Lung (tissue), 11 donors: ENCODE measurements at regions not wholly inside any gene's neighbourhood (a gene's known extent, or its start where the extent isn't known, plus 50 kb on each side); places are given as distances from the start of the nearest gene placed in this dataset.

Source experiments
- ATAC-seq: fragments of 200-7000 bp; cut with Tn5 transposase; one replicate; pipeline ENCODE4 v1.9.1; 2020; ENCODE audit warnings: moderate number of reproducible peaks; ENCODE audit not compliant: insufficient read depth, low FRiP score
- DNase-seq, 3 donors: peaks; one replicate each; pipeline ENCODE4 v3.0.0-alpha.2; 2013 to 2017
- H3K27ac ChIP-seq, 2 donors: one replicate each; pipeline ENCODE4 v1.5.1; 2013; ENCODE audit warnings: mild to moderate bottlenecking in 2 of 2, moderate library complexity in 2 of 2, control low read depth in 1 of 2, inconsistent platforms in 1 of 2, low read depth in 1 of 2, low read length in 1 of 2
- H3K27me3 ChIP-seq, 3 donors: one replicate each; pipeline ENCODE4 v1.5.1; 2013; ENCODE audit warnings: low read length in 2 of 3; ENCODE audit not compliant: control insufficient read depth in 3 of 3, insufficient read depth in 3 of 3
- H3K36me3 ChIP-seq, 4 donors: one replicate each; pipeline ENCODE4 v1.5.1; 2013; ENCODE audit warnings: low read length in 4 of 4, mild to moderate bottlenecking in 1 of 4, moderate library complexity in 1 of 4; ENCODE audit not compliant: control insufficient read depth in 4 of 4, insufficient read depth in 4 of 4
- H3K4me1 ChIP-seq, 5 donors: one replicate each; pipeline ENCODE4 v1.5.1; 2013; ENCODE audit warnings: low read length in 5 of 5, mild to moderate bottlenecking in 2 of 5, moderate library complexity in 1 of 5; ENCODE audit not compliant: control insufficient read depth in 5 of 5, insufficient read depth in 5 of 5
- H3K4me3 ChIP-seq: one replicate; pipeline ENCODE4 v1.5.1; 2013; ENCODE audit warnings: mild to moderate bottlenecking, control low read depth, moderate library complexity
- H3K9ac ChIP-seq, 2 donors: one replicate each; pipeline ENCODE4 v1.5.1; 2013; ENCODE audit warnings: low read length in 2 of 2, control low read depth in 1 of 2; ENCODE audit not compliant: insufficient read depth in 1 of 2
- H3K9me3 ChIP-seq, 4 donors: one replicate each; pipeline ENCODE4 v1.5.1; 2013; ENCODE audit warnings: low read length in 3 of 4, mild to moderate bottlenecking in 1 of 4, moderate library complexity in 1 of 4; ENCODE audit not compliant: control insufficient read depth in 4 of 4, insufficient read depth in 3 of 4
- CTCF ChIP-seq: IDR thresholded peaks from 2 replicates; pipeline ENCODE4 v1.5.1; 2012; ENCODE audit warnings: mild to moderate bottlenecking; ENCODE audit errors: control extremely low read depth, extremely low read depth
- WGBS, 2 donors: extraction: QIAGEN DNeasy Blood & Tissue Kit; methylation state at CpG; one replicate each; pipeline ENCODE4 v1.1.7; 2013; 5-methylcytosine and 5-hydroxymethylcytosine counted together
- donor health status: control.
- donor health status: control.
- donor health status: Bipolar disorder and iron deficiency.
- donor health status: healthy.
- donor health status: DM: yes; HTN: yes; CAD: no.

- Histone ChIP-seq H3K9me3 (no peaks in the 10 kb centered on the region), H3K27ac (no peak overlapping the region), H3K36me3 (no peaks in the 10 kb centered on the region), H3K4me3 (no peak overlapping the region), H3K27me3 (no peaks in the 10 kb centered on the region), H3K4me1 (no peaks in the 10 kb centered on the region), H3K9ac (no peak overlapping the region)
- TF ChIP-seq CTCF = no peak
- DNase-seq (no peak), ATAC-seq (no peak)
Observed at GRCh38 chr2:106700616-106701015, 185.4 kb downstream of the ST6GAL2 start.

- TF ChIP-seq CTCF = no peak
- ATAC-seq = no peak
Observed at GRCh38 chr2:106701203-106702022, 184.6 kb downstream of the ST6GAL2 start.

GRCh38 chr2:106703161-106703560 is 182.8 kb downstream of the ST6GAL2 start:
- Histone ChIP-seq H3K27ac (no peak overlapping the region), H3K27me3 (no peaks in the 10 kb centered on the region), H3K4me1 (peaks cover 0 to 3% (median 2%) of the 10 kb centered on the region in 5 donors), H3K9me3 (no peaks in the 10 kb centered on the region), H3K4me3 (no peak overlapping the region), H3K9ac (no peak overlapping the region), H3K36me3 (no peaks in the 10 kb centered on the region)
- DNase-seq (no peak), ATAC-seq (no peak)
- WGBS, 2 donors = 77 to 80% methylated on average over 6 of the region's 6 CpGs
- no peak for TF ChIP-seq CTCF

More at GRCh38 chr2:106701203-106702022, 184.6 kb downstream of the ST6GAL2 start:
- no peaks in the 10 kb centered on the region for H3K36me3 ChIP-seq
- no peak overlapping the region for H3K4me3 ChIP-seq
- WGBS, 2 donors = 56 to 74% methylated on average over 3 of the region's 3 CpGs
- peak; percentile 20 to 57 (median 44) for DNase-seq
- no peaks in the 10 kb centered on the region for H3K27me3 ChIP-seq
- H3K9me3 ChIP-seq = no peaks in the 10 kb centered on the region
- no peaks in the 10 kb centered on the region for H3K4me1 ChIP-seq
- H3K9ac ChIP-seq = no peak overlapping the region
- no peak overlapping the region for H3K27ac ChIP-seq

- Histone ChIP-seq H3K4me3 (no peak overlapping the region), H3K27me3 (no peaks in the 10 kb centered on the region), H3K27ac (no peak overlapping the region), H3K36me3 (no peaks in the 10 kb centered on the region), H3K9ac (no peak overlapping the region), H3K4me1 (peaks cover 0 to 9% (median 6%) of the 10 kb centered on the region in 5 donors), H3K9me3 (no peaks in the 10 kb centered on the region)
- ATAC-seq = no peak
- no peak for TF ChIP-seq CTCF
- no peak for DNase-seq
Observed at GRCh38 chr2:106704798-106705197, 181.2 kb downstream of the ST6GAL2 start.
